OCI-LY7 (cell line): ENCODE measurements at regions not wholly inside any gene's neighbourhood (a gene's known extent, or its start where the extent isn't known, plus 50 kb on each side); places are given as distances from the start of the nearest gene placed in this dataset.
"Not testable (repeated sequence)": the region's sequence is repeated elsewhere in the genome, so short reads cannot be mapped to it uniquely, and the experiment has no call there.

Experiments used
- BruUV-seq: library from RNA; stranded (reverse); fragments of 400-500 nt; replicated peaks from 2 replicates; lab custom pipeline; 2021; lab: Mats Ljungman, UMichigan
- CTCF ChIA-PET: fragments of 300-600 bp; sonication (Branson Sonifier 250); formaldehyde crosslinking; loops from one replicate; lab custom pipeline; 2022; ENCODE audit warnings: antibody characterized with exemption; ENCODE audit not compliant: unreplicated experiment; lab: Charles Lee
- POLR2A ChIA-PET: fragments of 300-600 bp; sonication (Branson Sonifier 250); formaldehyde crosslinking; loops from one replicate; lab custom pipeline; 2022; ENCODE audit warnings: antibody characterized with exemption; lab: Charles Lee
- DNase-seq: peaks from one replicate; pipeline ENCODE4 v3.0.0-alpha.2; 2015; ENCODE audit warnings: low spot score
- H2AFZ ChIP-seq: fragments of 200-600 bp; sonication (generic), shearing (Covaris generic); 2 replicates; pipeline ENCODE4 v1.6.1; 2014; ENCODE audit warnings: mild to moderate bottlenecking, antibody characterized with exemption, low read length, moderate library complexity
- H3K27ac ChIP-seq: fragments of 200-600 bp; sonication (generic); 2 replicates; pipeline ENCODE4 v1.5.1; 2014; ENCODE audit warnings: mixed run types, low read depth, mild to moderate bottlenecking, moderate library complexity, low read length, inconsistent platforms; ENCODE audit not compliant: poor library complexity, severe bottlenecking
- H3K36me3 ChIP-seq: fragments of 200-600 bp; sonication (generic); 2 replicates; pipeline ENCODE4 v1.6.1; 2014; ENCODE audit warnings: mild to moderate bottlenecking, antibody characterized with exemption, low read length, moderate library complexity, mixed read lengths; ENCODE audit not compliant: insufficient read depth
- H3K4me1 ChIP-seq: fragments of 200-600 bp; sonication (generic); 2 replicates; pipeline ENCODE4 v1.5.1; 2014; ENCODE audit warnings: mild to moderate bottlenecking, low read length; ENCODE audit not compliant: insufficient read depth, poor library complexity, severe bottlenecking
- H3K4me2 ChIP-seq: fragments of 200-600 bp; sonication (generic); 2 replicates; pipeline ENCODE4 v1.6.1; 2014; ENCODE audit warnings: mild to moderate bottlenecking, low read length
- H3K4me3 ChIP-seq: fragments of 200-600 bp; sonication (generic); 2 replicates; pipeline ENCODE4 v1.5.1; 2014; ENCODE audit warnings: mild to moderate bottlenecking, low read depth, low read length; ENCODE audit not compliant: poor library complexity, severe bottlenecking
- H3K79me2 ChIP-seq: fragments of 200-600 bp; sonication (generic); 2 replicates; pipeline ENCODE4 v1.6.1; 2016; ENCODE audit warnings: low read depth, mild to moderate bottlenecking, low read length, moderate library complexity, mixed read lengths; ENCODE audit not compliant: insufficient read depth
- H3K9me2 ChIP-seq: fragments of 200-600 bp; sonication (generic); 2 replicates; pipeline ENCODE4 v1.6.1; 2016; ENCODE audit warnings: mild to moderate bottlenecking, low read length, mixed read lengths; ENCODE audit not compliant: insufficient read depth
- H3K9me3 ChIP-seq: fragments of 200-600 bp; sonication (generic); 2 replicates; pipeline ENCODE4 v1.6.1; 2014; ENCODE audit warnings: mild to moderate bottlenecking, mixed run types, low read length, mixed read lengths
- H4K20me1 ChIP-seq: fragments of 200-600 bp; sonication (generic); 2 replicates; pipeline ENCODE4 v1.6.1; 2014; ENCODE audit warnings: mild to moderate bottlenecking, antibody characterized with exemption, low read length, moderate library complexity, mixed read lengths; ENCODE audit not compliant: insufficient read depth
- EZH2phosphoT487 ChIP-seq: fragments of 200-600 bp; sonication (generic); IDR thresholded peaks from 2 replicates; pipeline ENCODE4 v1.6.1; 2018; ENCODE audit warnings: low read depth, borderline replicate concordance, mild to moderate bottlenecking, mixed run types, antibody characterized with exemption, low read length, moderate library complexity, mixed read lengths
- intact Hi-C: fragments of 100-400 bp; cut with micrococcal nuclease; formaldehyde crosslinking; loops from one replicate; pipeline ENCODE4 v1.10.0; 2022; ENCODE audit not compliant: unreplicated experiment
- TF ChIP-seq, protein P1 (sequence below): fragments of 200-600 bp; sonication (generic); conservative IDR thresholded peaks from 2 replicates; pipeline ENCODE4 v1.5.1; 2014; ENCODE audit warnings: mild to moderate bottlenecking, antibody characterized with exemption, low read length, moderate library complexity, mixed read lengths

DNA sequence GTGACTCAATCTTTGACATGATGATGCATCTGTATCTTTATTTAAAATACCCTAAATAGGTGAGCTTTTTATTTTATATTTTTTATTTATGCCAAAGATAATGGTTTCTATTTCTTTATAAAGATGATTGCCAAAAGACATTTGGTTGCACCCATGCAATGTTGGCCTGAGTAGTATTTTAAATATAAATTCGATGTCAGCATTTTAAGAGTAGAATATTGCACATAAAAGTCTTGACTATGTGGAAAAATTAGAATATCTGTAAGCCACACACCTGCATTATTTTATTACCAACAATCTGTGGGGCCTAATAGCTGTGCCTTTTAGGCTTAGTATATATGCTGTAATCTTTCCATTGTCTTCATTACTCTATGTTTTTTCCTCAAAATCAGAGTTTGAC lies 91.4 kb downstream of the CPXCR1 start:
- no peaks in the 10 kb centered on the region for H3K79me2 ChIP-seq
- no peak overlapping the region for H2AFZ ChIP-seq
- no peak overlapping the region for H3K4me2 ChIP-seq
- no peaks in the 10 kb centered on the region for H3K4me1 ChIP-seq
- no peaks in the 10 kb centered on the region for H4K20me1 ChIP-seq
- CTCF ChIA-PET: no interaction called here
- H3K36me3 ChIP-seq: no peaks in the 10 kb centered on the region
- no peaks in the 10 kb centered on the region for H3K9me3 ChIP-seq
- DNase-seq: no peak
- no peak overlapping the region for H3K4me3 ChIP-seq
- H3K27ac ChIP-seq: no peak overlapping the region
- intact Hi-C loops: no loop called here
- no TSS peak for BruUV-seq
- POLR2A ChIA-PET: no interaction called here
- no peak for TF ChIP-seq EZH2phosphoT487
- TF ChIP-seq, protein P1, sequence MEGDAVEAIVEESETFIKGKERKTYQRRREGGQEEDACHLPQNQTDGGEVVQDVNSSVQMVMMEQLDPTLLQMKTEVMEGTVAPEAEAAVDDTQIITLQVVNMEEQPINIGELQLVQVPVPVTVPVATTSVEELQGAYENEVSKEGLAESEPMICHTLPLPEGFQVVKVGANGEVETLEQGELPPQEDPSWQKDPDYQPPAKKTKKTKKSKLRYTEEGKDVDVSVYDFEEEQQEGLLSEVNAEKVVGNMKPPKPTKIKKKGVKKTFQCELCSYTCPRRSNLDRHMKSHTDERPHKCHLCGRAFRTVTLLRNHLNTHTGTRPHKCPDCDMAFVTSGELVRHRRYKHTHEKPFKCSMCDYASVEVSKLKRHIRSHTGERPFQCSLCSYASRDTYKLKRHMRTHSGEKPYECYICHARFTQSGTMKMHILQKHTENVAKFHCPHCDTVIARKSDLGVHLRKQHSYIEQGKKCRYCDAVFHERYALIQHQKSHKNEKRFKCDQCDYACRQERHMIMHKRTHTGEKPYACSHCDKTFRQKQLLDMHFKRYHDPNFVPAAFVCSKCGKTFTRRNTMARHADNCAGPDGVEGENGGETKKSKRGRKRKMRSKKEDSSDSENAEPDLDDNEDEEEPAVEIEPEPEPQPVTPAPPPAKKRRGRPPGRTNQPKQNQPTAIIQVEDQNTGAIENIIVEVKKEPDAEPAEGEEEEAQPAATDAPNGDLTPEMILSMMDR: no peak
- no peaks in the 10 kb centered on the region for H3K9me2 ChIP-seq

DNA sequence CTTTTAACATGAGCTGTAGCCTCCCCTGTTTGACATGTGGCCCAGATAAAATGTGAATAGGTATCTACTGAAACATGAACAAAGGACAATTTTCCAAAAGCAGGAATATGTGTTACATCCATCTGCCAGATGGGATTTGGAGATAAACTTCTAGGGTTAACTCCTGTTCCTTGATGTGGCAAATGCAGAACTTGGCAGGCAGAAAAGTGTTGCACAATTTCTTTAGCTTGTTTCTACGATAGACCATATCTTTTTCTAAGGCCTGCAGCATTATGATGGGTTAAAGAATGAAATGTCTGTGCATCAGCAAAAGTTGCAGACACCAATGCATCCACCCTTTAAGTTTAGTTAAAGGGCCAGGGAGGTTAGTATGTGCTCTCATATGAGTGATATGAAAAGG lies 96.8 kb downstream of the CPXCR1 start:
- H3K9me2 ChIP-seq: not testable (repeated sequence)

DNA sequence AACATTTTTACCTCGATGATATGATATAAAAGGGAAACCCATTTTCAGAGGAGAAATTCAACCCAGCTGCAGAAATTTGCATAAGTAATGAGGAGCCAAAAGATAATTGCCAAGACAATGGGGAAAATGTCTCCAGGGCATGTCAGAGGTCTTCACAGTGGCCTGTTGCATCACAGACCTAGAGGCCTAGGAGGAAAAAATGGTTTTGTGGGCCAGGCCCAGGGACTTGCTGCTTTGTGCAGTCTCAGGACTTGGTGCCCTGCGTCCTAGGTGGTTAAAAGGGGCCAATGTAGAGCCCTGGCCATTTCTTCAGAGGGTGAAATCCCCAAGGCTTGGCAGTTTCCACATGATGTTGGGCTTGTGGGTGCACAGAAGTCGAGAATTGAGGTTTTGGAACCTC lies 106.9 kb downstream of the CPXCR1 start:
- TF ChIP-seq, protein P1: no peak
- TF ChIP-seq EZH2phosphoT487: no peak
- CTCF ChIA-PET: no interaction called here
- no peaks in the 10 kb centered on the region for H3K36me3 ChIP-seq
- H3K27ac ChIP-seq: no peak overlapping the region
- no peak overlapping the region for H3K4me3 ChIP-seq
- no peaks in the 10 kb centered on the region for H3K9me2 ChIP-seq
- POLR2A ChIA-PET: interaction anchor here (0.5 kb wide), 1 partner anchor 238 kb away, joined by 3 read pairs; no protein-coding TSS in a partner anchor
- H3K9me3 ChIP-seq: no peaks in the 10 kb centered on the region
- no peaks in the 10 kb centered on the region for H4K20me1 ChIP-seq
- DNase-seq: no peak
- no peaks in the 10 kb centered on the region for H3K79me2 ChIP-seq
- H2AFZ ChIP-seq: no peak overlapping the region
- H3K4me1 ChIP-seq: no peaks in the 10 kb centered on the region
- BruUV-seq: no TSS peak
- intact Hi-C loops: no loop called here
- no peak overlapping the region for H3K4me2 ChIP-seq

More for the DNA sequence above, 96.8 kb downstream of the CPXCR1 start:
- H3K79me2 ChIP-seq, H3K9me3 ChIP-seq, H4K20me1 ChIP-seq, H3K36me3 ChIP-seq, H3K27ac ChIP-seq, H3K4me2 ChIP-seq, BruUV-seq, intact Hi-C loops, H3K4me1 ChIP-seq, H2AFZ ChIP-seq, CTCF ChIA-PET, H3K4me3 ChIP-seq, POLR2A ChIA-PET, DNase-seq: not testable (repeated sequence)
